ENCODE measurements at regions not wholly inside any gene's neighbourhood (a gene's known extent, or its start where the extent isn't known, plus 50 kb on each side); places are given as distances from the start of the nearest gene placed in this dataset.

DNA sequence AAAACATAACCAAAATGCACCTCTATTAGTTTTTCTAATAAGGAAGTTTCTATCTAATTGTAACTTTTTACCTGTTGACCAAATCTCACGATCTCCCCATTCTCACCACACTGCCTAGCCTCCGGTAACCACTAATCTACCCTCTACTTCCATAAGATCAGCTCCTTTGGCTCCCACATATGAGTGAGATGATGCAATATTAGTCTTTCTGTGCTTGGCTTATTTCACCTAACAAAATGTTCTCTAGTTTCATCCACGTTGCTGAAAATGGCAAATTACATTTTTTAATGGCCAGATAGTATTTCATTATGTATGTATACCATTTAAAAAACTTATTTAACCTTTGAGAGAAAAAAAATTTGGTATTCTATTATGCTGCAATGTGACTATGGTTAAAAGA lies 379.0 kb upstream of the NXPH2 start:
- TF ChIP-seq, protein P1, sequence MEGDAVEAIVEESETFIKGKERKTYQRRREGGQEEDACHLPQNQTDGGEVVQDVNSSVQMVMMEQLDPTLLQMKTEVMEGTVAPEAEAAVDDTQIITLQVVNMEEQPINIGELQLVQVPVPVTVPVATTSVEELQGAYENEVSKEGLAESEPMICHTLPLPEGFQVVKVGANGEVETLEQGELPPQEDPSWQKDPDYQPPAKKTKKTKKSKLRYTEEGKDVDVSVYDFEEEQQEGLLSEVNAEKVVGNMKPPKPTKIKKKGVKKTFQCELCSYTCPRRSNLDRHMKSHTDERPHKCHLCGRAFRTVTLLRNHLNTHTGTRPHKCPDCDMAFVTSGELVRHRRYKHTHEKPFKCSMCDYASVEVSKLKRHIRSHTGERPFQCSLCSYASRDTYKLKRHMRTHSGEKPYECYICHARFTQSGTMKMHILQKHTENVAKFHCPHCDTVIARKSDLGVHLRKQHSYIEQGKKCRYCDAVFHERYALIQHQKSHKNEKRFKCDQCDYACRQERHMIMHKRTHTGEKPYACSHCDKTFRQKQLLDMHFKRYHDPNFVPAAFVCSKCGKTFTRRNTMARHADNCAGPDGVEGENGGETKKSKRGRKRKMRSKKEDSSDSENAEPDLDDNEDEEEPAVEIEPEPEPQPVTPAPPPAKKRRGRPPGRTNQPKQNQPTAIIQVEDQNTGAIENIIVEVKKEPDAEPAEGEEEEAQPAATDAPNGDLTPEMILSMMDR (IDR thresholded peaks at IDR 0.05): no peak
- no peak for TF ChIP-seq POLR2AphosphoS5 (IDR thresholded peaks at IDR 0.05; ENCODE audit: insufficient read depth in 1 of 2, low read depth in 1 of 2)

Measured in vagina (tissue), 2 donors.